AG04449 (cell line): ENCODE measurements at regions not wholly inside any gene's neighbourhood (a gene's known extent, or its start where the extent isn't known, plus 50 kb on each side); places are given as distances from the start of the nearest gene placed in this dataset.

Experiments used
- CTCF ChIA-PET: fragments of 350-600 bp; formaldehyde crosslinking; extraction: SDS; loops from one replicate; lab custom pipeline; 2021; ENCODE audit warnings: antibody characterized with exemption; lab: Yijun Ruan, JAX
- POLR2A ChIA-PET: fragments of 400-600, 350-600 bp; formaldehyde crosslinking; extraction: SDS; loops from one replicate; lab custom pipeline; 2020; ENCODE audit warnings: antibody characterized with exemption, inconsistent platforms; lab: Yijun Ruan, JAX
- DNase-seq: peaks from one replicate; pipeline ENCODE4 v3.0.0-alpha.2; 2010; ENCODE audit warnings: low read depth, low spot score
- H3K4me3 ChIP-seq: 2 replicates; pipeline ENCODE4 v1.5.1; 2011; ENCODE audit warnings: low read depth, mild to moderate bottlenecking, control low read depth, low read length
- CTCF ChIP-seq: IDR thresholded peaks from one replicate; pipeline ENCODE4 v1.5.1; 2011; ENCODE audit warnings: mild to moderate bottlenecking, moderate library complexity, low read length, control low read depth, inconsistent platforms; ENCODE audit not compliant: insufficient read depth; ENCODE audit errors: missing control alignments

GRCh38 chr6:11295969-11296368 is 63.5 kb upstream of the NEDD9 start:
- no peak overlapping the region for H3K4me3 ChIP-seq
- TF ChIP-seq CTCF, result no peak
- ChIA-PET POLR2A (no interaction called here), CTCF (interaction anchor here (1.0 kb wide), 1 partner anchor 14 kb away, joined by 3 read pairs; no protein-coding TSS in a partner anchor)
- no peak for DNase-seq

GRCh38 chr6:11294228-11294627 is 61.8 kb upstream of the NEDD9 start:
- no peak overlapping the region for H3K4me3 ChIP-seq
- ChIA-PET CTCF (no interaction called here), POLR2A (no interaction called here)
- no peak for TF ChIP-seq CTCF
- no peak for DNase-seq

- no peak for DNase-seq
- ChIA-PET POLR2A (interaction anchor here (1.2 kb wide), 1 partner anchor 15 kb away, joined by 3 read pairs; no protein-coding TSS in a partner anchor), CTCF (no interaction called here)
- no peak for TF ChIP-seq CTCF
- H3K4me3 ChIP-seq, result no peak overlapping the region
These were observed 60.2 kb upstream of the NEDD9 start for GRCh38 chr6:11292594-11293236.

- ChIA-PET POLR2A (interaction anchor here (1.2 kb wide), 1 partner anchor 14 kb away, joined by 3 read pairs; no protein-coding TSS in a partner anchor), CTCF (no interaction called here)
- no peak for TF ChIP-seq CTCF
- H3K4me3 ChIP-seq, result no peak overlapping the region
- no peak for DNase-seq
These were observed 59.6 kb upstream of the NEDD9 start for GRCh38 chr6:11292091-11292490.

- ChIA-PET POLR2A (interaction anchor here (0.6 kb wide), 1 partner anchor 103 kb away, joined by 3 read pairs; no protein-coding TSS in a partner anchor), CTCF (no interaction called here)
- DNase-seq, result no peak
- no peak for TF ChIP-seq CTCF
- no peak overlapping the region for H3K4me3 ChIP-seq
These were observed 59.1 kb upstream of the NEDD9 start for GRCh38 chr6:11291582-11291981.

GRCh38 chr6:11290027-11290426 is 57.6 kb upstream of the NEDD9 start:
- CTCF ChIA-PET, result interaction anchor here (1.2 kb wide), 1 partner anchor 8 kb away, joined by 3 read pairs; no protein-coding TSS in a partner anchor
- TF ChIP-seq CTCF, result no peak

More at GRCh38 chr6:11290027-11290426, 57.6 kb upstream of the NEDD9 start:
- no peak overlapping the region for H3K4me3 ChIP-seq
- no peak for DNase-seq
- POLR2A ChIA-PET, result no interaction called here
